CD4-positive, alpha-beta memory T cell (primary cell): ENCODE measurements at regions not wholly inside any gene's neighbourhood (a gene's known extent, or its start where the extent isn't known, plus 50 kb on each side); places are given as distances from the start of the nearest gene placed in this dataset.

ENCODE experiments used
- CTCF ChIA-PET: fragments of 350-600 bp; sonication (Branson Sonifier 250); formaldehyde crosslinking; loops from one replicate; lab custom pipeline; 2021; ENCODE audit warnings: inconsistent platforms; ENCODE audit not compliant: partially characterized antibody; lab: Charles Lee
- POLR2A ChIA-PET: fragments of 350-600 bp; sonication (Branson Sonifier 250); formaldehyde crosslinking; loops from one replicate; lab custom pipeline; 2021; ENCODE audit not compliant: partially characterized antibody; lab: Charles Lee
- DNase-seq, 5 donors: peaks; one replicate each; pipeline versions ENCODE4 v3.0.0 to v3.0.0-alpha.2; 2020 to 2022; ENCODE audit warnings: mixed read lengths in 1 of 5
- H3K27ac ChIP-seq: one replicate; pipeline ENCODE4 v1.7.0; 2013; ENCODE audit warnings: low read depth, low read length
- H3K27me3 ChIP-seq: 2 replicates; pipeline ENCODE4 v1.7.0; 2013; ENCODE audit warnings: mild to moderate bottlenecking, low read length, moderate library complexity; ENCODE audit not compliant: insufficient read depth
- H3K36me3 ChIP-seq: 2 replicates; pipeline ENCODE4 v1.7.0; 2013; ENCODE audit warnings: mild to moderate bottlenecking, low read length, moderate library complexity; ENCODE audit not compliant: insufficient read depth
- H3K4me1 ChIP-seq: 2 replicates; pipeline ENCODE4 v1.7.0; 2013; ENCODE audit warnings: mild to moderate bottlenecking, low read length, moderate library complexity; ENCODE audit not compliant: insufficient read depth
- H3K4me3 ChIP-seq, 2 donors: one replicate each; pipeline ENCODE4 v1.7.0; 2013; ENCODE audit warnings: low read length in 2 of 2, mild to moderate bottlenecking in 1 of 2
- H3K9me3 ChIP-seq, 2 donors: one replicate each; pipeline ENCODE4 v1.7.0; 2013; ENCODE audit warnings: low read length in 2 of 2, control low read depth in 1 of 2; ENCODE audit not compliant: control insufficient read depth in 1 of 2
- H3K27ac Mint-ChIP-seq, 7 donors: one replicate each; pipeline ENCODE4 v1.8.0; 2020 to 2021; ENCODE audit warnings: mixed read lengths in 7 of 7, mild to moderate bottlenecking in 6 of 7, inconsistent platforms in 3 of 7, moderate library complexity in 3 of 7
- H3K27me3 Mint-ChIP-seq, 2 donors: one replicate each; pipeline ENCODE4 v1.8.0; 2020 to 2021; ENCODE audit warnings: mixed read lengths in 2 of 2
- H3K36me3 Mint-ChIP-seq, 2 donors: one replicate each; pipeline ENCODE4 v1.8.0; 2020 to 2021; ENCODE audit warnings: mixed read lengths in 2 of 2, inconsistent platforms in 1 of 2, mild to moderate bottlenecking in 1 of 2
- H3K4me1 Mint-ChIP-seq, 4 donors: one replicate each; pipeline ENCODE4 v1.8.0; 2020 to 2021; ENCODE audit warnings: mixed read lengths in 4 of 4, mild to moderate bottlenecking in 1 of 4
- H3K4me3 Mint-ChIP-seq, 8 donors: one replicate each; pipeline ENCODE4 v1.8.0; 2020 to 2021; ENCODE audit warnings: mixed read lengths in 8 of 8, mild to moderate bottlenecking in 7 of 8, moderate library complexity in 6 of 8, inconsistent platforms in 3 of 8
- H3K9me3 Mint-ChIP-seq, 8 donors: one replicate each; pipeline ENCODE4 v1.8.0; 2020 to 2021; ENCODE audit warnings: mixed read lengths in 8 of 8, mild to moderate bottlenecking in 5 of 8, inconsistent platforms in 3 of 8, moderate library complexity in 1 of 8
- intact Hi-C: fragments of 100-400 bp; cut with micrococcal nuclease; formaldehyde crosslinking; loops from one replicate; pipeline ENCODE4 v1.15.1; 2023

- peaks cover 0 to 4% of the 10 kb centered on the region in 2 donors for H3K9me3 ChIP-seq
- Mint-ChIP-seq H3K4me3 (no peak overlapping the region), H3K27ac (no peak overlapping the region), H3K27me3 (no peaks in the 10 kb centered on the region), H3K36me3 (peaks cover 0 to 3% of the 10 kb centered on the region in 2 donors), H3K4me1 (no peaks in the 10 kb centered on the region), H3K9me3 (peaks cover 0 to 23% (median 10%) of the 10 kb centered on the region in 8 donors)
- DNase-seq, result no peak
- H3K4me1 ChIP-seq, result no peaks in the 10 kb centered on the region
- H3K27ac ChIP-seq, result no peak overlapping the region
- CTCF ChIA-PET, result no interaction called here
- POLR2A ChIA-PET, result no interaction called here
- intact Hi-C loops, result no loop called here
- no peaks in the 10 kb centered on the region for H3K36me3 ChIP-seq
- no peaks in the 10 kb centered on the region for H3K27me3 ChIP-seq
- no peak overlapping the region for H3K4me3 ChIP-seq
These were observed 997.6 kb upstream of the ATXN8OS start for GRCh38 chr13:69109891-69110525.

- no peak for DNase-seq
- ChIA-PET POLR2A (no interaction called here), CTCF (no interaction called here)
- H3K27me3 Mint-ChIP-seq, result no peaks in the 10 kb centered on the region
- no peaks in the 10 kb centered on the region for H3K36me3 ChIP-seq
- intact Hi-C loops, result no loop called here
- H3K4me1 ChIP-seq, result no peaks in the 10 kb centered on the region
- no peak overlapping the region for H3K4me3 Mint-ChIP-seq
- peaks cover 0 to 3% of the 10 kb centered on the region in 2 donors for H3K36me3 Mint-ChIP-seq
- H3K9me3 Mint-ChIP-seq, result peaks cover 0 to 30% (median 14%) of the 10 kb centered on the region in 8 donors
- no peak overlapping the region for H3K4me3 ChIP-seq
- H3K27me3 ChIP-seq, result no peaks in the 10 kb centered on the region
- no peaks in the 10 kb centered on the region for H3K4me1 Mint-ChIP-seq
- peaks cover 0 to 4% of the 10 kb centered on the region in 2 donors for H3K9me3 ChIP-seq
- H3K27ac ChIP-seq, result no peak overlapping the region
- H3K27ac Mint-ChIP-seq, result no peak overlapping the region
These were observed 999.1 kb upstream of the ATXN8OS start for GRCh38 chr13:69108486-69108885.

- intact Hi-C loops, result no loop called here
- DNase-seq, result no peak
- Mint-ChIP-seq H3K27me3 (no peaks in the 10 kb centered on the region), H3K27ac (no peak overlapping the region), H3K4me1 (no peaks in the 10 kb centered on the region), H3K36me3 (peaks cover 0 to 3% of the 10 kb centered on the region in 2 donors), H3K9me3 (peaks cover 0 to 35% (median 13%) of the 10 kb centered on the region in 8 donors), H3K4me3 (no peak overlapping the region)
- ChIA-PET POLR2A (no interaction called here), CTCF (no interaction called here)
- peaks cover 0 to 4% of the 10 kb centered on the region in 2 donors for H3K9me3 ChIP-seq
- no peak overlapping the region for H3K27ac ChIP-seq
- H3K36me3 ChIP-seq, result no peaks in the 10 kb centered on the region
- H3K27me3 ChIP-seq, result no peaks in the 10 kb centered on the region
- H3K4me1 ChIP-seq, result no peaks in the 10 kb centered on the region
- H3K4me3 ChIP-seq, result no peak overlapping the region
These were observed 1000.2 kb upstream of the ATXN8OS start for GRCh38 chr13:69107436-69107835.

- no peaks in the 10 kb centered on the region for H3K36me3 Mint-ChIP-seq
- H3K27me3 Mint-ChIP-seq, result no peaks in the 10 kb centered on the region
- Histone ChIP-seq H3K4me3 (no peak overlapping the region), H3K27me3 (no peaks in the 10 kb centered on the region), H3K9me3 (peaks cover 0 to 4% of the 10 kb centered on the region in 2 donors), H3K4me1 (no peaks in the 10 kb centered on the region), H3K36me3 (no peaks in the 10 kb centered on the region), H3K27ac (no peak overlapping the region)
- intact Hi-C loops, result no loop called here
- H3K27ac Mint-ChIP-seq, result no peak overlapping the region
- no peak for DNase-seq
- ChIA-PET POLR2A (no interaction called here), CTCF (no interaction called here)
- peaks cover 0 to 26% (median 6%) of the 10 kb centered on the region in 8 donors for H3K9me3 Mint-ChIP-seq
- H3K4me3 Mint-ChIP-seq, result no peak overlapping the region
- H3K4me1 Mint-ChIP-seq, result no peaks in the 10 kb centered on the region
These were observed 1005.8 kb upstream of the ATXN8OS start for GRCh38 chr13:69101841-69102240.

GRCh38 chr13:69094485-69094884, 1013.1 kb upstream of the ATXN8OS start:
- H3K36me3 Mint-ChIP-seq, result no peaks in the 10 kb centered on the region
- H3K27ac ChIP-seq, result no peak overlapping the region
- no peaks in the 10 kb centered on the region for H3K4me1 ChIP-seq
- ChIA-PET CTCF (no interaction called here), POLR2A (no interaction called here)
- H3K9me3 ChIP-seq, result no peaks in the 10 kb centered on the region
- no peaks in the 10 kb centered on the region for H3K4me1 Mint-ChIP-seq
- intact Hi-C loops, result no loop called here
- no peak overlapping the region for H3K27ac Mint-ChIP-seq
- H3K4me3 ChIP-seq, result no peak overlapping the region
- H3K27me3 ChIP-seq, result no peaks in the 10 kb centered on the region
- H3K27me3 Mint-ChIP-seq, result no peaks in the 10 kb centered on the region
- H3K4me3 Mint-ChIP-seq, result no peak overlapping the region
- H3K36me3 ChIP-seq, result no peaks in the 10 kb centered on the region
- H3K9me3 Mint-ChIP-seq, result peaks cover 0 to 18% (median 0%) of the 10 kb centered on the region in 8 donors
- no peak for DNase-seq

- Histone ChIP-seq H3K4me1 (no peaks in the 10 kb centered on the region), H3K9me3 (no peaks in the 10 kb centered on the region), H3K27ac (no peak overlapping the region), H3K36me3 (no peaks in the 10 kb centered on the region), H3K27me3 (no peaks in the 10 kb centered on the region), H3K4me3 (no peak overlapping the region)
- CTCF ChIA-PET, result no interaction called here
- intact Hi-C loops, result no loop called here
- Mint-ChIP-seq H3K4me1 (no peaks in the 10 kb centered on the region), H3K4me3 (peak overlapping the region in 1 of 8 donors; percentile 33), H3K9me3 (peaks cover 0 to 15% (median under 1%) of the 10 kb centered on the region in 8 donors), H3K27ac (no peak overlapping the region), H3K36me3 (no peaks in the 10 kb centered on the region), H3K27me3 (no peaks in the 10 kb centered on the region)
- no peak for DNase-seq
- POLR2A ChIA-PET, result no interaction called here
These were observed 1014.9 kb upstream of the ATXN8OS start for GRCh38 chr13:69092615-69093322.

- DNase-seq, result no peak
- intact Hi-C loops, result no loop called here
- peaks cover 0 to 12% (median 5%) of the 10 kb centered on the region in 8 donors for H3K9me3 Mint-ChIP-seq
- Histone ChIP-seq H3K4me3 (no peak overlapping the region), H3K4me1 (no peaks in the 10 kb centered on the region), H3K36me3 (no peaks in the 10 kb centered on the region), H3K27ac (no peak overlapping the region), H3K27me3 (no peaks in the 10 kb centered on the region), H3K9me3 (no peaks in the 10 kb centered on the region)
- CTCF ChIA-PET, result no interaction called here
- H3K4me3 Mint-ChIP-seq, result no peak overlapping the region
- no peaks in the 10 kb centered on the region for H3K4me1 Mint-ChIP-seq
- H3K27ac Mint-ChIP-seq, result no peak overlapping the region
- POLR2A ChIA-PET, result no interaction called here
- no peaks in the 10 kb centered on the region for H3K36me3 Mint-ChIP-seq
- no peaks in the 10 kb centered on the region for H3K27me3 Mint-ChIP-seq
These were observed 1030.4 kb upstream of the ATXN8OS start for GRCh38 chr13:69077267-69077666.
